ENCODE measurements at regions not wholly inside any gene's neighbourhood (a gene's known extent, or its start where the extent isn't known, plus 50 kb on each side); places are given as distances from the start of the nearest gene placed in this dataset.

- TF ChIP-seq POLR2A (IDR thresholded peaks at IDR 0.05; ENCODE audit: low read depth, low read length): no peak
- no peak for TF ChIP-seq POLR2AphosphoS5 (IDR thresholded peaks at IDR 0.05; ENCODE audit: low read depth, low read length)
- no peak for TF ChIP-seq TAF1 (IDR thresholded peaks at IDR 0.05; ENCODE audit: borderline replicate concordance, low read depth, low read length)
Observed at GRCh38 chr10:94223702-94224370, 138.9 kb downstream of the NOC3L start.
